ENCODE measurements at regions not wholly inside any gene's neighbourhood (a gene's known extent, or its start where the extent isn't known, plus 50 kb on each side); places are given as distances from the start of the nearest gene placed in this dataset.

GRCh38 chr10:63986536-63986935 is 465.3 kb downstream of the REEP3 start (continued):
- TF ChIP-seq, protein P1, sequence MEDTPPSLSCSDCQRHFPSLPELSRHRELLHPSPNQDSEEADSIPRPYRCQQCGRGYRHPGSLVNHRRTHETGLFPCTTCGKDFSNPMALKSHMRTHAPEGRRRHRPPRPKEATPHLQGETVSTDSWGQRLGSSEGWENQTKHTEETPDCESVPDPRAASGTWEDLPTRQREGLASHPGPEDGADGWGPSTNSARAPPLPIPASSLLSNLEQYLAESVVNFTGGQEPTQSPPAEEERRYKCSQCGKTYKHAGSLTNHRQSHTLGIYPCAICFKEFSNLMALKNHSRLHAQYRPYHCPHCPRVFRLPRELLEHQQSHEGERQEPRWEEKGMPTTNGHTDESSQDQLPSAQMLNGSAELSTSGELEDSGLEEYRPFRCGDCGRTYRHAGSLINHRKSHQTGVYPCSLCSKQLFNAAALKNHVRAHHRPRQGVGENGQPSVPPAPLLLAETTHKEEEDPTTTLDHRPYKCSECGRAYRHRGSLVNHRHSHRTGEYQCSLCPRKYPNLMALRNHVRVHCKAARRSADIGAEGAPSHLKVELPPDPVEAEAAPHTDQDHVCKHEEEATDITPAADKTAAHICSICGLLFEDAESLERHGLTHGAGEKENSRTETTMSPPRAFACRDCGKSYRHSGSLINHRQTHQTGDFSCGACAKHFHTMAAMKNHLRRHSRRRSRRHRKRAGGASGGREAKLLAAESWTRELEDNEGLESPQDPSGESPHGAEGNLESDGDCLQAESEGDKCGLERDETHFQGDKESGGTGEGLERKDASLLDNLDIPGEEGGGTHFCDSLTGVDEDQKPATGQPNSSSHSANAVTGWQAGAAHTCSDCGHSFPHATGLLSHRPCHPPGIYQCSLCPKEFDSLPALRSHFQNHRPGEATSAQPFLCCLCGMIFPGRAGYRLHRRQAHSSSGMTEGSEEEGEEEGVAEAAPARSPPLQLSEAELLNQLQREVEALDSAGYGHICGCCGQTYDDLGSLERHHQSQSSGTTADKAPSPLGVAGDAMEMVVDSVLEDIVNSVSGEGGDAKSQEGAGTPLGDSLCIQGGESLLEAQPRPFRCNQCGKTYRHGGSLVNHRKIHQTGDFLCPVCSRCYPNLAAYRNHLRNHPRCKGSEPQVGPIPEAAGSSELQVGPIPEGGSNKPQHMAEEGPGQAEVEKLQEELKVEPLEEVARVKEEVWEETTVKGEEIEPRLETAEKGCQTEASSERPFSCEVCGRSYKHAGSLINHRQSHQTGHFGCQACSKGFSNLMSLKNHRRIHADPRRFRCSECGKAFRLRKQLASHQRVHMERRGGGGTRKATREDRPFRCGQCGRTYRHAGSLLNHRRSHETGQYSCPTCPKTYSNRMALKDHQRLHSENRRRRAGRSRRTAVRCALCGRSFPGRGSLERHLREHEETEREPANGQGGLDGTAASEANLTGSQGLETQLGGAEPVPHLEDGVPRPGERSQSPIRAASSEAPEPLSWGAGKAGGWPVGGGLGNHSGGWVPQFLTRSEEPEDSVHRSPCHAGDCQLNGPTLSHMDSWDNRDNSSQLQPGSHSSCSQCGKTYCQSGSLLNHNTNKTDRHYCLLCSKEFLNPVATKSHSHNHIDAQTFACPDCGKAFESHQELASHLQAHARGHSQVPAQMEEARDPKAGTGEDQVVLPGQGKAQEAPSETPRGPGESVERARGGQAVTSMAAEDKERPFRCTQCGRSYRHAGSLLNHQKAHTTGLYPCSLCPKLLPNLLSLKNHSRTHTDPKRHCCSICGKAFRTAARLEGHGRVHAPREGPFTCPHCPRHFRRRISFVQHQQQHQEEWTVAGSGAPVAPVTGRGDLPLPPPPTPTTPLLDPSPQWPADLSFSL (CRISPR knock-in tag; IDR thresholded peaks at IDR 0.05) = no peak
- TF ChIP-seq DMAP1 (CRISPR knock-in tag; IDR thresholded peaks at IDR 0.05) = no peak
- TF ChIP-seq TAF15 (IDR thresholded peaks at IDR 0.05; ENCODE audit: low read depth, low read length, poor library complexity, severe bottlenecking) = no peak
- no peak for TF ChIP-seq DBP (CRISPR knock-in tag; IDR thresholded peaks at IDR 0.05; ENCODE audit: not compliant biosample characterization)
- no peak for TF ChIP-seq ZNF567 (CRISPR knock-in tag; IDR thresholded peaks at IDR 0.05; ENCODE audit: borderline replicate concordance)
- TF ChIP-seq HES4 (CRISPR knock-in tag; IDR thresholded peaks at IDR 0.05; ENCODE audit: borderline replicate concordance) = no peak
- TF ChIP-seq CCAR2 (optimal IDR thresholded peaks at IDR 0.05; ENCODE audit: low read depth, low read length) = no peak
- TF ChIP-seq ZNF607 (CRISPR knock-in tag; IDR thresholded peaks at IDR 0.05; ENCODE audit: borderline replicate concordance) = no peak
- TF ChIP-seq KMT2B (CRISPR knock-in tag; IDR thresholded peaks at IDR 0.05) = no peak
- TF ChIP-seq SMC3 (IDR thresholded peaks at IDR 0.05; ENCODE audit: low read length) = no peak
- no peak for TF ChIP-seq LBX2 (CRISPR knock-in tag; IDR thresholded peaks at IDR 0.05; ENCODE audit: borderline replicate concordance)

Measured in HepG2 (cell line).